GM12892 (cell line): ENCODE measurements at regions not wholly inside any gene's neighbourhood (a gene's known extent, or its start where the extent isn't known, plus 50 kb on each side); places are given as distances from the start of the nearest gene placed in this dataset.

Experiments used
- POLR2A ChIP-seq: IDR thresholded peaks from 2 replicates; pipeline ENCODE4 v1.6.1; 2011; ENCODE audit warnings: low read depth, low read length, control low read depth
- POLR2AphosphoS5 ChIP-seq: IDR thresholded peaks from 2 replicates; pipeline ENCODE4 v1.6.1; 2011; ENCODE audit warnings: low read depth, low read length, control low read depth
- TAF1 ChIP-seq: IDR thresholded peaks from 2 replicates; pipeline ENCODE4 v1.6.1; 2011; ENCODE audit warnings: low read depth, mild to moderate bottlenecking, control low read depth, low read length, borderline replicate concordance

GRCh38 chr5:30505014-30505886 lies 688.2 kb upstream of the CDH6 start:
- TF ChIP-seq POLR2A (no peak), POLR2AphosphoS5 (no peak), TAF1 (no peak)
